ENCODE measurements at regions not wholly inside any gene's neighbourhood (a gene's known extent, or its start where the extent isn't known, plus 50 kb on each side); places are given as distances from the start of the nearest gene placed in this dataset.

- no peak for TF ChIP-seq ZNF274 (IDR thresholded peaks at IDR 0.05; ENCODE audit: low read depth, low read length)
- no peak for TF ChIP-seq CTCF (IDR thresholded peaks at IDR 0.05 in 2 of 3, conservative IDR thresholded peaks at IDR 0.05 in 1 of 3; ENCODE audit: borderline replicate concordance in 1 of 3, insufficient read depth in 1 of 3, low read depth in 2 of 3, low read length in 2 of 3)
- no peak for TF ChIP-seq POLR2A (IDR thresholded peaks at IDR 0.05; ENCODE audit: borderline replicate concordance, extremely low read depth, insufficient read depth, insufficient read length)
- no peak for TF ChIP-seq EZH2 (IDR thresholded peaks at IDR 0.05)
- TF ChIP-seq MAX (IDR thresholded peaks at IDR 0.05), result no peak
- TF ChIP-seq POLR2AphosphoS5 (IDR thresholded peaks at IDR 0.05; ENCODE audit: low read depth, low read length), result no peak
- no peak for TF ChIP-seq RAD21 (IDR thresholded peaks at IDR 0.05; ENCODE audit: low read depth)
- TF ChIP-seq EZH2phosphoT487 (IDR thresholded peaks at IDR 0.05; ENCODE audit: borderline replicate concordance), result no peak
- no peak for TF ChIP-seq SIN3A (IDR thresholded peaks at IDR 0.05; ENCODE audit: low read depth)
- no peak for TF ChIP-seq ZBTB33 (IDR thresholded peaks at IDR 0.05; ENCODE audit: extremely low read depth, insufficient replicate concordance, low read length)
Measured at GRCh38 chr11:122248131-122248530, 132.1 kb upstream of the BLID start.

Measured in HCT116 (cell line).